SK-N-SH treated with all-trans-retinoic acid at 6 μM for 48 hours (cell line): ENCODE measurements at regions not wholly inside any gene's neighbourhood (a gene's known extent, or its start where the extent isn't known, plus 50 kb on each side); places are given as distances from the start of the nearest gene placed in this dataset.

Source experiments
- ATAC-seq: fragments of 200-7000 bp; cut with Tn5 transposase; 3 replicates; pipeline ENCODE4 v1.9.1; 2020; ENCODE audit warnings: mild to moderate bottlenecking, moderate library complexity
- ARNTL ChIP-seq: fragments of 450-650 bp; formaldehyde crosslinking; IDR thresholded peaks from 2 replicates; pipeline ENCODE4 v1.5.0; 2020; ENCODE audit warnings: low read depth, mild to moderate bottlenecking, moderate library complexity, borderline replicate concordance
- BACH2 ChIP-seq: fragments of 250-450 bp; sonication (Bioruptor Pico); IDR thresholded peaks from 2 replicates; pipeline ENCODE4 v1.9.0; 2021; ENCODE audit warnings: mild to moderate bottlenecking, borderline replicate concordance
- CREB5 ChIP-seq: fragments of 250-450 bp; sonication (Bioruptor Pico); IDR thresholded peaks from 2 replicates; pipeline ENCODE4 v1.5.1; 2020; ENCODE audit warnings: low read depth, mild to moderate bottlenecking, moderate library complexity
- CSDC2 ChIP-seq: fragments of 250-450 bp; sonication (Bioruptor Pico); IDR thresholded peaks from 2 replicates; pipeline ENCODE4 v1.5.0; 2020; ENCODE audit warnings: mild to moderate bottlenecking, moderate library complexity
- CSRNP3 ChIP-seq: fragments of 250-450 bp; sonication (Bioruptor Pico); IDR thresholded peaks from 2 replicates; pipeline ENCODE4 v1.5.1; 2021; ENCODE audit warnings: mild to moderate bottlenecking, moderate library complexity
- ESRRG ChIP-seq: fragments of 250-450 bp; sonication (Bioruptor Pico); IDR thresholded peaks from 2 replicates; pipeline ENCODE4 v1.6.1; 2021; ENCODE audit warnings: mild to moderate bottlenecking
- GLIS3 ChIP-seq: fragments of 250-450 bp; sonication (Bioruptor Pico); IDR thresholded peaks from 2 replicates; pipeline ENCODE4 v1.5.0; 2020; ENCODE audit warnings: mild to moderate bottlenecking, moderate library complexity
- ISL1 ChIP-seq: fragments of 250-450 bp; sonication (Bioruptor Pico); IDR thresholded peaks from 2 replicates; pipeline ENCODE4 v2.1.2; 2022; ENCODE audit warnings: mild to moderate bottlenecking, moderate library complexity
- OSR1 ChIP-seq: fragments of 250-450 bp; sonication (Bioruptor Pico); IDR thresholded peaks from 2 replicates; pipeline ENCODE4 v1.8.0; 2022; ENCODE audit warnings: moderate library complexity, mild to moderate bottlenecking, inconsistent platforms
- PATZ1 ChIP-seq: fragments of 250-450 bp; sonication (Bioruptor Pico); IDR thresholded peaks from 2 replicates; pipeline ENCODE4 v1.8.0; 2020; ENCODE audit warnings: mild to moderate bottlenecking, moderate library complexity, borderline replicate concordance
- POU6F1 ChIP-seq: fragments of 250-450 bp; sonication (Bioruptor Pico); IDR thresholded peaks from 2 replicates; pipeline ENCODE4 v1.8.0; 2021; ENCODE audit warnings: low read depth, mild to moderate bottlenecking, moderate library complexity, borderline replicate concordance
- PPARA ChIP-seq: fragments of 250-450 bp; sonication (Bioruptor Pico); IDR thresholded peaks from 2 replicates; pipeline ENCODE4 v1.5.0; 2020; ENCODE audit warnings: mild to moderate bottlenecking, borderline replicate concordance
- RARB ChIP-seq: fragments of 250-450 bp; sonication (Bioruptor Pico); IDR thresholded peaks from 2 replicates; pipeline ENCODE4 v1.8.0; 2021; ENCODE audit warnings: mild to moderate bottlenecking, moderate library complexity
- SNAI2 ChIP-seq: fragments of 250-450 bp; sonication (Bioruptor Pico); IDR thresholded peaks from 2 replicates; pipeline ENCODE4 v1.5.0; 2020; ENCODE audit warnings: mild to moderate bottlenecking, moderate library complexity
- TCF4 ChIP-seq: fragments of 250-450 bp; sonication (Bioruptor Pico); IDR thresholded peaks from 2 replicates; pipeline ENCODE4 v1.8.0; 2021; ENCODE audit warnings: mild to moderate bottlenecking, moderate library complexity, borderline replicate concordance
- TOX ChIP-seq: fragments of 250-450 bp; sonication (Bioruptor Pico); IDR thresholded peaks from 2 replicates; pipeline ENCODE4 v1.8.0; 2021; ENCODE audit warnings: mild to moderate bottlenecking, moderate library complexity, borderline replicate concordance
- TSHZ2 ChIP-seq: fragments of 250-450 bp; sonication (Bioruptor Pico); IDR thresholded peaks from 2 replicates; pipeline ENCODE4 v1.5.0; 2020; ENCODE audit warnings: mild to moderate bottlenecking, moderate library complexity
- ZC3H10 ChIP-seq: fragments of 250-450 bp; sonication (Bioruptor Pico); IDR thresholded peaks from 2 replicates; pipeline ENCODE4 v1.5.1; 2021; ENCODE audit warnings: mild to moderate bottlenecking, moderate library complexity
- ZNF565 ChIP-seq: fragments of 450-650 bp; formaldehyde crosslinking; conservative IDR thresholded peaks from 2 replicates; pipeline ENCODE4 v1.5.0; 2020; ENCODE audit warnings: low read depth, mild to moderate bottlenecking, moderate library complexity
- ZNF70 ChIP-seq: fragments of 450-650 bp; formaldehyde crosslinking; IDR thresholded peaks from 2 replicates; pipeline ENCODE4 v1.5.0; 2020; ENCODE audit warnings: mild to moderate bottlenecking, moderate library complexity
- ZNF8 ChIP-seq: fragments of 450-650 bp; formaldehyde crosslinking; IDR thresholded peaks from 2 replicates; pipeline ENCODE4 v1.5.0; 2020; ENCODE audit warnings: mild to moderate bottlenecking, moderate library complexity

- TF ChIP-seq ZC3H10 (CRISPR knock-in tag) (no peak), OSR1 (no peak), ZNF565 (no peak), ZNF70 (CRISPR knock-in tag) (no peak), CSRNP3 (CRISPR knock-in tag) (no peak), ESRRG (CRISPR knock-in tag) (no peak), TSHZ2 (no peak), SNAI2 (CRISPR knock-in tag) (no peak), ARNTL (CRISPR knock-in tag) (no peak), TOX (CRISPR knock-in tag) (no peak), CSDC2 (CRISPR knock-in tag) (no peak), RARB (no peak), GLIS3 (CRISPR knock-in tag) (no peak), TCF4 (CRISPR knock-in tag) (no peak), ZNF8 (no peak), POU6F1 (CRISPR knock-in tag) (no peak), PPARA (CRISPR knock-in tag) (no peak), CREB5 (CRISPR knock-in tag) (no peak), ISL1 (CRISPR knock-in tag) (no peak), BACH2 (CRISPR knock-in tag) (no peak)
- peak; percentile 72 for ATAC-seq
Observed at GRCh38 chr12:82608706-82609105, 78.0 kb upstream of the TMTC2 start.

- no peak for ATAC-seq
- no peak for TF ChIP-seq ARNTL (CRISPR knock-in tag)
- no peak for TF ChIP-seq ZNF8
- TF ChIP-seq ZC3H10 (CRISPR knock-in tag): no peak
- no peak for TF ChIP-seq OSR1
- no peak for TF ChIP-seq POU6F1 (CRISPR knock-in tag)
- no peak for TF ChIP-seq TCF4 (CRISPR knock-in tag)
- TF ChIP-seq ZNF70 (CRISPR knock-in tag): no peak
- TF ChIP-seq CSRNP3 (CRISPR knock-in tag): no peak
- no peak for TF ChIP-seq ISL1 (CRISPR knock-in tag)
- no peak for TF ChIP-seq SNAI2 (CRISPR knock-in tag)
- no peak for TF ChIP-seq PATZ1 (CRISPR knock-in tag)
- no peak for TF ChIP-seq CSDC2 (CRISPR knock-in tag)
- TF ChIP-seq RARB: no peak
- TF ChIP-seq BACH2 (CRISPR knock-in tag): no peak
- no peak for TF ChIP-seq ESRRG (CRISPR knock-in tag)
- TF ChIP-seq GLIS3 (CRISPR knock-in tag): no peak
- no peak for TF ChIP-seq TOX (CRISPR knock-in tag)
- TF ChIP-seq CREB5 (CRISPR knock-in tag): no peak
- no peak for TF ChIP-seq PPARA (CRISPR knock-in tag)
Observed at GRCh38 chr12:82609234-82609914, 77.3 kb upstream of the TMTC2 start.
